Thyroid gland (tissue), 4 donors: ENCODE measurements at regions not wholly inside any gene's neighbourhood (a gene's known extent, or its start where the extent isn't known, plus 50 kb on each side); places are given as distances from the start of the nearest gene placed in this dataset.

Experiments used
- CTCF ChIP-seq, 6 experiments: fragments of 200-600 bp in 3 of 6; fragments of 450-650 bp in 3 of 6; sonication (generic) in 3 of 6; IDR thresholded peaks; one replicate each; pipeline ENCODE4 v1.5.1; 2016 to 2019; ENCODE audit warnings: antibody characterized with exemption in 6 of 6, mild to moderate bottlenecking in 2 of 6, inconsistent platforms in 1 of 6, moderate library complexity in 1 of 6
- POLR2A ChIP-seq, 2 donors: fragments of 450-650 bp; IDR thresholded peaks; one replicate each; pipeline ENCODE4 v1.6.1; 2017; ENCODE audit warnings: antibody characterized with exemption in 2 of 2, mild to moderate bottlenecking in 2 of 2, moderate library complexity in 1 of 2

GRCh38 chr17:55625521-55625920 lies 97.1 kb downstream of the TMEM100 start:
- TF ChIP-seq CTCF (IDR thresholded peaks at IDR 0.05) (no peak), POLR2A (IDR thresholded peaks at IDR 0.05) (no peak)
